MM.1S (cell line): ENCODE measurements at regions not wholly inside any gene's neighbourhood (a gene's known extent, or its start where the extent isn't known, plus 50 kb on each side); places are given as distances from the start of the nearest gene placed in this dataset.

Source experiments
- EZH2 ChIP-seq: fragments of 300-600 bp; sonication (generic); optimal IDR thresholded peaks from 2 replicates; pipeline ENCODE3; 2017; ENCODE audit warnings: low read depth, mild to moderate bottlenecking, antibody characterized with exemption, low read length, mixed read lengths
- TF ChIP-seq, protein P1 (sequence below): fragments of 300-600 bp; sonication (generic); IDR thresholded peaks from 2 replicates; pipeline ENCODE4 v1.5.1; 2016; ENCODE audit warnings: antibody characterized with exemption, low read length, mixed read lengths

DNA sequence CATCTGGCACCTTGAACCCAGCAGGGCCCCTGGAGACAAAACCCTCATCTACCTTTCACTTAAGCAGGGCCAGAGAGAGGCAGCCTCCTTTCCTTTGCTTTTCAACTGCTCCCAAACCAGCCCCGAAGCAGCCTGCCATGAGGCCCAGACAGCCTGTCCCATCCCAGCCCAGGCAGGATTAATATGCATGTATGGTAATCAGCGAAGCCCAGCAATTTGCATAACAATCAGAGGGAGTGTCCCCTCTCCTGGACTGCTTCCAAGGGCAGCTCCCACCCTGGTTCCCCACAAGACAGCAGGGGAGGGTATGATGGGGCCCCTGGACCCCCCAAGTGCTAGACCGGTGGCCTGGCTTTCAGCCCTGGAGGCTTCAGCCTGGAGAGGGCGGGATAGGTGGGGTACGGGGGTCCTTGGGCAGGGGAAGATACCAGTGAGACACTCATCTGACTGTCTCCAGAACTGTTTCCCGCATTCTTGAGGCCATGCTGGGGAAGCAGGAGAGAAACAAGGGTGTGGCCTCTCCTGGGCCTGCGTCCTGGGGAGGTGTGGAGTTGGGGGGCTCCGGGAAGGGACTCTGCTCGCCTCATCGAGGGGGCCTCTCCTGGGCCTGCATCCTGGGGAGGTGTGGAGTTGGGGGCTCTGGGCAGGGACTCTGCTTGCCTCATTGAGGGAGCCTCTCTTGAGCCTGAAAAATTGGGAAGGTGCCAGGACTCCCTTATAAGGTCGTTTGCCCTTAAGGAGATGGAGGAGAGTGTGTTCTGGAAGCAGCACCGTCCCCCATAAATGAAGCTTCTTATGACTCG, 93.2 kb upstream of the PRR5 start:
- TF ChIP-seq, protein P1, sequence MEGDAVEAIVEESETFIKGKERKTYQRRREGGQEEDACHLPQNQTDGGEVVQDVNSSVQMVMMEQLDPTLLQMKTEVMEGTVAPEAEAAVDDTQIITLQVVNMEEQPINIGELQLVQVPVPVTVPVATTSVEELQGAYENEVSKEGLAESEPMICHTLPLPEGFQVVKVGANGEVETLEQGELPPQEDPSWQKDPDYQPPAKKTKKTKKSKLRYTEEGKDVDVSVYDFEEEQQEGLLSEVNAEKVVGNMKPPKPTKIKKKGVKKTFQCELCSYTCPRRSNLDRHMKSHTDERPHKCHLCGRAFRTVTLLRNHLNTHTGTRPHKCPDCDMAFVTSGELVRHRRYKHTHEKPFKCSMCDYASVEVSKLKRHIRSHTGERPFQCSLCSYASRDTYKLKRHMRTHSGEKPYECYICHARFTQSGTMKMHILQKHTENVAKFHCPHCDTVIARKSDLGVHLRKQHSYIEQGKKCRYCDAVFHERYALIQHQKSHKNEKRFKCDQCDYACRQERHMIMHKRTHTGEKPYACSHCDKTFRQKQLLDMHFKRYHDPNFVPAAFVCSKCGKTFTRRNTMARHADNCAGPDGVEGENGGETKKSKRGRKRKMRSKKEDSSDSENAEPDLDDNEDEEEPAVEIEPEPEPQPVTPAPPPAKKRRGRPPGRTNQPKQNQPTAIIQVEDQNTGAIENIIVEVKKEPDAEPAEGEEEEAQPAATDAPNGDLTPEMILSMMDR: no peak
- TF ChIP-seq EZH2: no peak
